ENCODE measurements at regions not wholly inside any gene's neighbourhood (a gene's known extent, or its start where the extent isn't known, plus 50 kb on each side); places are given as distances from the start of the nearest gene placed in this dataset.
"Not testable (repeated sequence)": the region's sequence is repeated elsewhere in the genome, so short reads cannot be mapped to it uniquely, and the experiment has no call there.

- no peaks in the 10 kb centered on the region for H3K9me3 ChIP-seq
- TF ChIP-seq CTCF (IDR thresholded peaks at IDR 0.05) = no peak
- H3K27me3 ChIP-seq = no peaks in the 10 kb centered on the region
- H3K27ac ChIP-seq = no peak overlapping the region
- no peak overlapping the region for H3K4me3 ChIP-seq (ENCODE audit: low read depth in 1 of 2, low read length in 1 of 2)
- H3K36me3 ChIP-seq = no peaks in the 10 kb centered on the region
- H3K4me1 ChIP-seq (ENCODE audit: control insufficient read depth in 1 of 2, insufficient read depth in 1 of 2, low read depth in 1 of 2, low read length in 1 of 2) = no peaks in the 10 kb centered on the region
Observed at GRCh38 chr7:4606797-4607196, 75.3 kb upstream of the FOXK1 start.

GRCh38 chr7:4607311-4607729, 74.8 kb upstream of the FOXK1 start:
- Histone ChIP-seq H3K4me3 (ENCODE audit: low read depth in 1 of 2, low read length in 1 of 2) (no peak overlapping the region), H3K36me3 (no peaks in the 10 kb centered on the region), H3K4me1 (ENCODE audit: control insufficient read depth in 1 of 2, insufficient read depth in 1 of 2, low read depth in 1 of 2, low read length in 1 of 2) (peaks cover 2 to 3% of the 10 kb centered on the region in 2 experiments), H3K27ac (no peak overlapping the region), H3K27me3 (no peaks in the 10 kb centered on the region), H3K9me3 (no peaks in the 10 kb centered on the region)
- TF ChIP-seq CTCF (IDR thresholded peaks at IDR 0.05) = no peak

GRCh38 chr7:4609576-4609975, 72.5 kb upstream of the FOXK1 start:
- H3K36me3 ChIP-seq; H3K27ac ChIP-seq; H3K9me3 ChIP-seq; H3K4me3 ChIP-seq (ENCODE audit: low read depth in 1 of 2, low read length in 1 of 2); H3K27me3 ChIP-seq: not testable (repeated sequence)
- H3K4me1 ChIP-seq (ENCODE audit: control insufficient read depth in 1 of 2, insufficient read depth in 1 of 2, low read depth in 1 of 2, low read length in 1 of 2) = peaks cover 17 to 20% of the 10 kb centered on the region in 2 experiments

GRCh38 chr7:4610768-4611467, 71.2 kb upstream of the FOXK1 start:
- Histone ChIP-seq H3K36me3 (no peaks in the 10 kb centered on the region), H3K4me3 (ENCODE audit: low read depth in 1 of 2, low read length in 1 of 2) (no peak overlapping the region), H3K27me3 (no peaks in the 10 kb centered on the region), H3K4me1 (ENCODE audit: control insufficient read depth in 1 of 2, insufficient read depth in 1 of 2, low read depth in 1 of 2, low read length in 1 of 2) (peaks cover 17 to 20% of the 10 kb centered on the region in 2 experiments), H3K9me3 (no peaks in the 10 kb centered on the region), H3K27ac (no peak overlapping the region)
- peak; percentile 74 for TF ChIP-seq CTCF (IDR thresholded peaks at IDR 0.05)

GRCh38 chr7:4612237-4612636, 69.9 kb upstream of the FOXK1 start:
- Histone ChIP-seq H3K36me3 (no peaks in the 10 kb centered on the region), H3K27ac (no peak overlapping the region), H3K9me3 (no peaks in the 10 kb centered on the region), H3K4me1 (ENCODE audit: control insufficient read depth in 1 of 2, insufficient read depth in 1 of 2, low read depth in 1 of 2, low read length in 1 of 2) (peaks cover 17 to 20% of the 10 kb centered on the region in 2 experiments), H3K27me3 (no peaks in the 10 kb centered on the region), H3K4me3 (ENCODE audit: low read depth in 1 of 2, low read length in 1 of 2) (peak overlapping the region in 1 of 2 experiments; percentile 51)
- no peak for TF ChIP-seq CTCF (IDR thresholded peaks at IDR 0.05)

- H3K4me3 ChIP-seq (ENCODE audit: low read depth in 1 of 2, low read length in 1 of 2) = peak overlapping the region; percentile 51 to 56
- no peak for TF ChIP-seq CTCF (IDR thresholded peaks at IDR 0.05)
- H3K9me3 ChIP-seq = no peaks in the 10 kb centered on the region
- peaks cover 17 to 20% of the 10 kb centered on the region in 2 experiments for H3K4me1 ChIP-seq (ENCODE audit: control insufficient read depth in 1 of 2, insufficient read depth in 1 of 2, low read depth in 1 of 2, low read length in 1 of 2)
- H3K27ac ChIP-seq = peak overlapping the region; percentile 52
- H3K27me3 ChIP-seq = no peaks in the 10 kb centered on the region
- H3K36me3 ChIP-seq = no peaks in the 10 kb centered on the region
Observed at GRCh38 chr7:4612939-4613841, 68.9 kb upstream of the FOXK1 start.

All from neutrophil (primary cell).